GM12878 (cell line): ENCODE measurements at regions not wholly inside any gene's neighbourhood (a gene's known extent, or its start where the extent isn't known, plus 50 kb on each side); places are given as distances from the start of the nearest gene placed in this dataset.

Experiments
- ATAC-seq: fragments of 200-7000 bp; cut with Tn5 transposase; 3 replicates; pipeline ENCODE4 v1.9.1; 2020; ENCODE audit warnings: mild to moderate bottlenecking, moderate library complexity
- BruUV-seq: library from RNA; stranded (reverse); fragments of 400-500 nt; replicated peaks from 2 replicates; lab custom pipeline; 2021; lab: Mats Ljungman, UMichigan
- CTCF ChIA-PET: fragments of 300-600 bp; sonication (Branson Sonifier 250); formaldehyde crosslinking; extraction: SDS; loops from one replicate; lab custom pipeline; 2021; ENCODE audit warnings: inconsistent platforms; lab: Yijun Ruan, JAX
- POLR2A ChIA-PET: fragments of 350-600 bp; formaldehyde crosslinking; extraction: SDS; loops from one replicate; lab custom pipeline; 2021; ENCODE audit warnings: inconsistent platforms; lab: Charles Lee
- RAD21 ChIA-PET: fragments of 300-600 bp; sonication (Branson Sonifier 250); formaldehyde crosslinking; loops from one replicate; lab custom pipeline; 2023; ENCODE audit warnings: antibody characterized with exemption; ENCODE audit not compliant: unreplicated experiment; lab: Charles Lee
- SMC1A ChIA-PET: fragments of 300-600 bp; sonication (Branson Sonifier 250); formaldehyde crosslinking; loops from one replicate; lab custom pipeline; 2023; ENCODE audit not compliant: unreplicated experiment, uncharacterized antibody; lab: Charles Lee
- DNase-seq: peaks from one replicate; pipeline ENCODE4 v3.0.0-alpha.2; 2011; ENCODE audit warnings: low read depth, low spot score
- FAIRE-seq: peaks from 3 replicates; lab custom pipeline; 2011; peaks lifted over from hg19 to GRCh38; lab: Jason Lieb, UNC
- H2AFZ ChIP-seq: 2 replicates; pipeline ENCODE4 v1.6.0; 2011; ENCODE audit warnings: low read depth, low read length, control low read depth; ENCODE audit not compliant: control insufficient read depth
- H3K27ac ChIP-seq: 2 replicates; pipeline ENCODE4 v1.5.1; 2011; ENCODE audit warnings: control low read depth; ENCODE audit not compliant: control insufficient read depth, insufficient read depth
- H3K27me3 ChIP-seq, 2 experiments: replicated peaks in 1 of 2; 2 replicates each; pipeline versions ENCODE4 v1.6.0 to v1.6.1; 2011; ENCODE audit warnings: low read length in 1 of 2; ENCODE audit not compliant: control insufficient read depth in 2 of 2, insufficient read depth in 2 of 2
- H3K36me3 ChIP-seq, 2 experiments: 2 replicates each; pipeline ENCODE4 v1.5.1; 2011; ENCODE audit warnings: low read length in 1 of 2; ENCODE audit not compliant: control insufficient read depth in 2 of 2, insufficient read depth in 2 of 2
- H3K4me1 ChIP-seq: 2 replicates; pipeline ENCODE4 v1.6.1; 2011; ENCODE audit warnings: mild to moderate bottlenecking, low read length, moderate library complexity, mixed read lengths; ENCODE audit not compliant: control insufficient read depth, insufficient read depth
- H3K4me2 ChIP-seq: 2 replicates; pipeline ENCODE4 v1.6.0; 2011; ENCODE audit warnings: control low read depth; ENCODE audit not compliant: control insufficient read depth, insufficient read depth
- H3K4me3 ChIP-seq: fragments of 200-600 bp; sonication (generic); 2 replicates; pipeline ENCODE4 v1.5.1; 2016
- H3K79me2 ChIP-seq: 2 replicates; pipeline ENCODE4 v1.6.0; 2011; ENCODE audit warnings: low read length; ENCODE audit not compliant: control insufficient read depth, insufficient read depth
- H3K9ac ChIP-seq: 2 replicates; pipeline ENCODE4 v1.8.0; 2011; ENCODE audit warnings: low read length, control low read depth, mixed read lengths; ENCODE audit not compliant: control insufficient read depth, insufficient read depth
- H3K9me3 ChIP-seq: replicated peaks from 3 replicates; pipeline ENCODE4 v1.5.1; 2011; ENCODE audit warnings: mild to moderate bottlenecking, low read length; ENCODE audit not compliant: control insufficient read depth, insufficient read depth
- H4K20me1 ChIP-seq: 2 replicates; pipeline ENCODE4 v1.6.0; 2011; ENCODE audit not compliant: control insufficient read depth, insufficient read depth
- BACH1 ChIP-seq: fragments of 450-650 bp; IDR thresholded peaks from 2 replicates; pipeline ENCODE4 v1.6.1; 2017; ENCODE audit warnings: mild to moderate bottlenecking, borderline replicate concordance
- BMI1 ChIP-seq: fragments of 450-650 bp; IDR thresholded peaks from 2 replicates; pipeline ENCODE4 v1.6.1; 2016; ENCODE audit warnings: mild to moderate bottlenecking, moderate library complexity, borderline replicate concordance
- EZH2 ChIP-seq: IDR thresholded peaks from 2 replicates; pipeline ENCODE4 v1.6.1; 2012; ENCODE audit warnings: low read depth, mild to moderate bottlenecking, control low read depth, inconsistent platforms, low read length, borderline replicate concordance; ENCODE audit not compliant: control insufficient read depth
- FOS ChIP-seq: IDR thresholded peaks from 3 replicates; pipeline ENCODE4 v1.6.1; 2011; ENCODE audit warnings: borderline replicate concordance; ENCODE audit not compliant: insufficient read length; ENCODE audit errors: extremely low read depth
- FOXM1 ChIP-seq: IDR thresholded peaks from 2 replicates; pipeline ENCODE4 v1.6.1; 2012; ENCODE audit warnings: low read depth, mild to moderate bottlenecking, inconsistent platforms, low read length, moderate library complexity
- HDAC2 ChIP-seq: fragments of 200-600 bp; sonication (generic); IDR thresholded peaks from 2 replicates; pipeline ENCODE4 v1.6.1; 2017
- KAT2A ChIP-seq: conservative IDR thresholded peaks from 2 replicates; pipeline ENCODE4 v1.6.1; 2011; ENCODE audit warnings: low read depth, low read length; ENCODE audit not compliant: control insufficient read depth
- NFYA ChIP-seq: IDR thresholded peaks from 2 replicates; pipeline ENCODE4 v1.6.1; 2011; ENCODE audit warnings: low read depth, mild to moderate bottlenecking, low read length, improper control_type of control experiment, borderline replicate concordance
- NRF1 ChIP-seq: conservative IDR thresholded peaks from 2 replicates; pipeline ENCODE4 v1.6.1; 2011; ENCODE audit warnings: mild to moderate bottlenecking, low read depth, low read length, improper control_type of control experiment
- RELA ChIP-seq: fragments of 450-650 bp; IDR thresholded peaks from 2 replicates; pipeline ENCODE4 v1.8.0; 2014; ENCODE audit warnings: borderline replicate concordance; ENCODE audit not compliant: partially characterized antibody
- RFX5 ChIP-seq: IDR thresholded peaks from 2 replicates; pipeline ENCODE4 v1.6.1; 2011; ENCODE audit warnings: low read depth, low read length, improper control_type of control experiment
- RUNX3 ChIP-seq: IDR thresholded peaks from 2 replicates; pipeline ENCODE4 v1.6.1; 2012; ENCODE audit warnings: low read length, inconsistent platforms
- SPI1 ChIP-seq: IDR thresholded peaks from 2 replicates; pipeline ENCODE4 v1.6.1; 2011; ENCODE audit warnings: low read depth, mild to moderate bottlenecking, low read length, moderate library complexity, borderline replicate concordance; ENCODE audit not compliant: insufficient read depth
- TARDBP ChIP-seq: IDR thresholded peaks from 2 replicates; pipeline ENCODE4 v1.6.1; 2016; ENCODE audit warnings: borderline replicate concordance
- TBL1XR1 ChIP-seq: IDR thresholded peaks from 2 replicates; pipeline ENCODE4 v1.6.1; 2012; ENCODE audit warnings: low read depth, low read length, improper control_type of control experiment
- YBX1 ChIP-seq: fragments of 450-650 bp; IDR thresholded peaks from 2 replicates; pipeline ENCODE4 v1.6.1; 2016; ENCODE audit warnings: antibody characterized with exemption
- ZNF207 ChIP-seq: fragments of 450-650 bp; IDR thresholded peaks from 2 replicates; pipeline ENCODE4 v1.6.1; 2014; ENCODE audit warnings: antibody characterized with exemption, mild to moderate bottlenecking, borderline replicate concordance
- WGBS: methylation state at CpG from one replicate; pipeline ENCODE4 v1.1.6; 2016; ENCODE audit warnings: low lambda C conversion rate; ENCODE audit not compliant: insufficient replicate concordance, insufficient coverage; ENCODE audit errors: missing lambda C conversion rate; 5-methylcytosine and 5-hydroxymethylcytosine counted together
- in situ Hi-C: fragments of 300-500 bp; cut with MboI; formaldehyde crosslinking; loops from 9 replicates; pipeline ENCODE4 v1.14.3; 2018; ENCODE audit warnings: mixed read lengths
- intact Hi-C: fragments of 100-400 bp; cut with micrococcal nuclease; formaldehyde crosslinking; loops from one replicate; pipeline ENCODE4 v1.14.2; 2022; ENCODE audit not compliant: unreplicated experiment
- TF ChIP-seq, protein P1 (sequence below): fragments of 450-650 bp; IDR thresholded peaks from 2 replicates; pipeline ENCODE4 v1.6.1; 2016; ENCODE audit warnings: mild to moderate bottlenecking, moderate library complexity, borderline replicate concordance
- TF ChIP-seq, protein P2 (sequence below): fragments of 450-650 bp; IDR thresholded peaks from 2 replicates; pipeline ENCODE4 v1.6.1; 2017; ENCODE audit warnings: mild to moderate bottlenecking

GRCh38 chr13:112256716-112257494, 119.2 kb upstream of the SPACA7 start (continued):
- TF ChIP-seq RFX5 (no peak), HDAC2 (no peak), NRF1 (no peak), EZH2 (no peak), KAT2A (no peak)
- TF ChIP-seq, protein P1, sequence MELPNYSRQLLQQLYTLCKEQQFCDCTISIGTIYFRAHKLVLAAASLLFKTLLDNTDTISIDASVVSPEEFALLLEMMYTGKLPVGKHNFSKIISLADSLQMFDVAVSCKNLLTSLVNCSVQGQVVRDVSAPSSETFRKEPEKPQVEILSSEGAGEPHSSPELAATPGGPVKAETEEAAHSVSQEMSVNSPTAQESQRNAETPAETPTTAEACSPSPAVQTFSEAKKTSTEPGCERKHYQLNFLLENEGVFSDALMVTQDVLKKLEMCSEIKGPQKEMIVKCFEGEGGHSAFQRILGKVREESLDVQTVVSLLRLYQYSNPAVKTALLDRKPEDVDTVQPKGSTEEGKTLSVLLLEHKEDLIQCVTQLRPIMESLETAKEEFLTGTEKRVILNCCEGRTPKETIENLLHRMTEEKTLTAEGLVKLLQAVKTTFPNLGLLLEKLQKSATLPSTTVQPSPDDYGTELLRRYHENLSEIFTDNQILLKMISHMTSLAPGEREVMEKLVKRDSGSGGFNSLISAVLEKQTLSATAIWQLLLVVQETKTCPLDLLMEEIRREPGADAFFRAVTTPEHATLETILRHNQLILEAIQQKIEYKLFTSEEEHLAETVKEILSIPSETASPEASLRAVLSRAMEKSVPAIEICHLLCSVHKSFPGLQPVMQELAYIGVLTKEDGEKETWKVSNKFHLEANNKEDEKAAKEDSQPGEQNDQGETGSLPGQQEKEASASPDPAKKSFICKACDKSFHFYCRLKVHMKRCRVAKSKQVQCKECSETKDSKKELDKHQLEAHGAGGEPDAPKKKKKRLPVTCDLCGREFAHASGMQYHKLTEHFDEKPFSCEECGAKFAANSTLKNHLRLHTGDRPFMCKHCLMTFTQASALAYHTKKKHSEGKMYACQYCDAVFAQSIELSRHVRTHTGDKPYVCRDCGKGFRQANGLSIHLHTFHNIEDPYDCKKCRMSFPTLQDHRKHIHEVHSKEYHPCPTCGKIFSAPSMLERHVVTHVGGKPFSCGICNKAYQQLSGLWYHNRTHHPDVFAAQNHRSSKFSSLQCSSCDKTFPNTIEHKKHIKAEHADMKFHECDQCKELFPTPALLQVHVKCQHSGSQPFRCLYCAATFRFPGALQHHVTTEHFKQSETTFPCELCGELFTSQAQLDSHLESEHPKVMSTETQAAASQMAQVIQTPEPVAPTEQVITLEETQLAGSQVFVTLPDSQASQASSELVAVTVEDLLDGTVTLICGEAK = no peak

GRCh38 chr13:112259511-112259910, 116.6 kb upstream of the SPACA7 start:
- CTCF ChIA-PET = no interaction called here
- no peak for TF ChIP-seq RELA
- no peak for TF ChIP-seq BMI1
- TF ChIP-seq FOS = no peak
- no peak for TF ChIP-seq BACH1
- no peak for TF ChIP-seq TARDBP
- TF ChIP-seq NFYA = no peak
- TF ChIP-seq ZNF207 = no peak
- no peak for TF ChIP-seq RUNX3
- no peak for TF ChIP-seq SPI1
- TF ChIP-seq KAT2A = no peak
- no peak for TF ChIP-seq TBL1XR1
- TF ChIP-seq, protein P2, sequence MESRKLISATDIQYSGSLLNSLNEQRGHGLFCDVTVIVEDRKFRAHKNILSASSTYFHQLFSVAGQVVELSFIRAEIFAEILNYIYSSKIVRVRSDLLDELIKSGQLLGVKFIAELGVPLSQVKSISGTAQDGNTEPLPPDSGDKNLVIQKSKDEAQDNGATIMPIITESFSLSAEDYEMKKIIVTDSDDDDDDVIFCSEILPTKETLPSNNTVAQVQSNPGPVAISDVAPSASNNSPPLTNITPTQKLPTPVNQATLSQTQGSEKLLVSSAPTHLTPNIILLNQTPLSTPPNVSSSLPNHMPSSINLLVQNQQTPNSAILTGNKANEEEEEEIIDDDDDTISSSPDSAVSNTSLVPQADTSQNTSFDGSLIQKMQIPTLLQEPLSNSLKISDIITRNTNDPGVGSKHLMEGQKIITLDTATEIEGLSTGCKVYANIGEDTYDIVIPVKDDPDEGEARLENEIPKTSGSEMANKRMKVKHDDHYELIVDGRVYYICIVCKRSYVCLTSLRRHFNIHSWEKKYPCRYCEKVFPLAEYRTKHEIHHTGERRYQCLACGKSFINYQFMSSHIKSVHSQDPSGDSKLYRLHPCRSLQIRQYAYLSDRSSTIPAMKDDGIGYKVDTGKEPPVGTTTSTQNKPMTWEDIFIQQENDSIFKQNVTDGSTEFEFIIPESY = no peak
- TF ChIP-seq YBX1 = no peak
- no peak for TF ChIP-seq FOXM1

More at GRCh38 chr13:112259511-112259910, 116.6 kb upstream of the SPACA7 start:
- no peaks in the 10 kb centered on the region for H4K20me1 ChIP-seq
- no peaks in the 10 kb centered on the region for H3K27me3 ChIP-seq
- intact Hi-C loops (no loop called here), in situ Hi-C loops (no loop called here)
- no peak overlapping the region for H3K27ac ChIP-seq
- no peaks in the 10 kb centered on the region; the same call in 2 of the 3 replicates for H3K9me3 ChIP-seq
- no peak overlapping the region for H3K4me2 ChIP-seq
- no TSS peak for BruUV-seq
- WGBS = 25% methylated on average over 8 of the region's 8 CpGs
- POLR2A ChIA-PET = no interaction called here
- H3K4me3 ChIP-seq = no peak overlapping the region
- no peak overlapping the region for H3K9ac ChIP-seq
- no peak for FAIRE-seq
- H3K36me3 ChIP-seq = no peaks in the 10 kb centered on the region; a peak in 1 of 4 replicates
- no peak overlapping the region for H2AFZ ChIP-seq
- SMC1A ChIA-PET = no interaction called here
- no peak for ATAC-seq
- no peaks in the 10 kb centered on the region for H3K79me2 ChIP-seq
- RAD21 ChIA-PET = no interaction called here
- H3K4me1 ChIP-seq = no peaks in the 10 kb centered on the region
- no peak for DNase-seq
